ENCODE measurements at regions not wholly inside any gene's neighbourhood (a gene's known extent, or its start where the extent isn't known, plus 50 kb on each side); places are given as distances from the start of the nearest gene placed in this dataset.

DNA sequence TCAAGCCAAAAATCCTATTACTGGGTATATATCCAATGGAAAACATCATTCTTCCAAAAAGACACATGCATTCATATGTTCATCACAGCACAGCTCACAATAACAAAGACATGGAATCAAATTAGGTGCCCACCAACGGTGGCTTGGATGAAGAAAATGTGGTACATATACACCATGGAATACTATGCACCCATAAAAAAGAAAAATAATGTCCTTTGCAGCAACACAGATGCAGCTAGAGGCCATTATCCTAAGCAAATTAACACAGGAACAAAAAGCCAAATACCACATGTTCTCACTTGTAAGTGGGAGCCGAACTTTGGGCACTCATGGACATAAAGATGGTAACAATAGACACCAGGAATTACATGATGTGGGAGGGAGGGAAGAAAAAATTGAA lies 113.6 kb downstream of the MRPL39 start:
- TF ChIP-seq ZNF174 (tag by site-specific recombination; IDR thresholded peaks at IDR 0.05) (no peak), ZBTB7A (tag by site-specific recombination; IDR thresholded peaks at IDR 0.05; ENCODE audit: low read depth) (no peak), SALL2 (tag by site-specific recombination; IDR thresholded peaks at IDR 0.05; ENCODE audit: borderline replicate concordance) (no peak), GLI2 (tag by site-specific recombination; IDR thresholded peaks at IDR 0.05; ENCODE audit: borderline replicate concordance, low read depth) (no peak), ZNF138 (tag by site-specific recombination; IDR thresholded peaks at IDR 0.05; ENCODE audit: borderline replicate concordance) (no peak)
- TF ChIP-seq, protein P1, sequence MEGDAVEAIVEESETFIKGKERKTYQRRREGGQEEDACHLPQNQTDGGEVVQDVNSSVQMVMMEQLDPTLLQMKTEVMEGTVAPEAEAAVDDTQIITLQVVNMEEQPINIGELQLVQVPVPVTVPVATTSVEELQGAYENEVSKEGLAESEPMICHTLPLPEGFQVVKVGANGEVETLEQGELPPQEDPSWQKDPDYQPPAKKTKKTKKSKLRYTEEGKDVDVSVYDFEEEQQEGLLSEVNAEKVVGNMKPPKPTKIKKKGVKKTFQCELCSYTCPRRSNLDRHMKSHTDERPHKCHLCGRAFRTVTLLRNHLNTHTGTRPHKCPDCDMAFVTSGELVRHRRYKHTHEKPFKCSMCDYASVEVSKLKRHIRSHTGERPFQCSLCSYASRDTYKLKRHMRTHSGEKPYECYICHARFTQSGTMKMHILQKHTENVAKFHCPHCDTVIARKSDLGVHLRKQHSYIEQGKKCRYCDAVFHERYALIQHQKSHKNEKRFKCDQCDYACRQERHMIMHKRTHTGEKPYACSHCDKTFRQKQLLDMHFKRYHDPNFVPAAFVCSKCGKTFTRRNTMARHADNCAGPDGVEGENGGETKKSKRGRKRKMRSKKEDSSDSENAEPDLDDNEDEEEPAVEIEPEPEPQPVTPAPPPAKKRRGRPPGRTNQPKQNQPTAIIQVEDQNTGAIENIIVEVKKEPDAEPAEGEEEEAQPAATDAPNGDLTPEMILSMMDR (tag by site-specific recombination; IDR thresholded peaks at IDR 0.05) = no peak
- TF ChIP-seq, protein P2, sequence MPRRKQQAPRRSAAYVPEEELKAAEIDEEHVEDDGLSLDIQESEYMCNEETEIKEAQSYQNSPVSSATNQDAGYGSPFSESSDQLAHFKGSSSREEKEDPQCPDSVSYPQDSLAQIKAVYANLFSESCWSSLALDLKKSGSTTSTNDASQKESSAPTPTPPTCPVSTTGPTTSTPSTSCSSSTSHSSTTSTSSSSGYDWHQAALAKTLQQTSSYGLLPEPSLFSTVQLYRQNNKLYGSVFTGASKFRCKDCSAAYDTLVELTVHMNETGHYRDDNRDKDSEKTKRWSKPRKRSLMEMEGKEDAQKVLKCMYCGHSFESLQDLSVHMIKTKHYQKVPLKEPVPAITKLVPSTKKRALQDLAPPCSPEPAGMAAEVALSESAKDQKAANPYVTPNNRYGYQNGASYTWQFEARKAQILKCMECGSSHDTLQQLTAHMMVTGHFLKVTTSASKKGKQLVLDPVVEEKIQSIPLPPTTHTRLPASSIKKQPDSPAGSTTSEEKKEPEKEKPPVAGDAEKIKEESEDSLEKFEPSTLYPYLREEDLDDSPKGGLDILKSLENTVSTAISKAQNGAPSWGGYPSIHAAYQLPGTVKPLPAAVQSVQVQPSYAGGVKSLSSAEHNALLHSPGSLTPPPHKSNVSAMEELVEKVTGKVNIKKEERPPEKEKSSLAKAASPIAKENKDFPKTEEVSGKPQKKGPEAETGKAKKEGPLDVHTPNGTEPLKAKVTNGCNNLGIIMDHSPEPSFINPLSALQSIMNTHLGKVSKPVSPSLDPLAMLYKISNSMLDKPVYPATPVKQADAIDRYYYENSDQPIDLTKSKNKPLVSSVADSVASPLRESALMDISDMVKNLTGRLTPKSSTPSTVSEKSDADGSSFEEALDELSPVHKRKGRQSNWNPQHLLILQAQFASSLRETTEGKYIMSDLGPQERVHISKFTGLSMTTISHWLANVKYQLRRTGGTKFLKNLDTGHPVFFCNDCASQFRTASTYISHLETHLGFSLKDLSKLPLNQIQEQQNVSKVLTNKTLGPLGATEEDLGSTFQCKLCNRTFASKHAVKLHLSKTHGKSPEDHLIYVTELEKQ (tag by site-specific recombination; IDR thresholded peaks at IDR 0.05; ENCODE audit: borderline replicate concordance) = no peak
- TF ChIP-seq, protein P3, sequence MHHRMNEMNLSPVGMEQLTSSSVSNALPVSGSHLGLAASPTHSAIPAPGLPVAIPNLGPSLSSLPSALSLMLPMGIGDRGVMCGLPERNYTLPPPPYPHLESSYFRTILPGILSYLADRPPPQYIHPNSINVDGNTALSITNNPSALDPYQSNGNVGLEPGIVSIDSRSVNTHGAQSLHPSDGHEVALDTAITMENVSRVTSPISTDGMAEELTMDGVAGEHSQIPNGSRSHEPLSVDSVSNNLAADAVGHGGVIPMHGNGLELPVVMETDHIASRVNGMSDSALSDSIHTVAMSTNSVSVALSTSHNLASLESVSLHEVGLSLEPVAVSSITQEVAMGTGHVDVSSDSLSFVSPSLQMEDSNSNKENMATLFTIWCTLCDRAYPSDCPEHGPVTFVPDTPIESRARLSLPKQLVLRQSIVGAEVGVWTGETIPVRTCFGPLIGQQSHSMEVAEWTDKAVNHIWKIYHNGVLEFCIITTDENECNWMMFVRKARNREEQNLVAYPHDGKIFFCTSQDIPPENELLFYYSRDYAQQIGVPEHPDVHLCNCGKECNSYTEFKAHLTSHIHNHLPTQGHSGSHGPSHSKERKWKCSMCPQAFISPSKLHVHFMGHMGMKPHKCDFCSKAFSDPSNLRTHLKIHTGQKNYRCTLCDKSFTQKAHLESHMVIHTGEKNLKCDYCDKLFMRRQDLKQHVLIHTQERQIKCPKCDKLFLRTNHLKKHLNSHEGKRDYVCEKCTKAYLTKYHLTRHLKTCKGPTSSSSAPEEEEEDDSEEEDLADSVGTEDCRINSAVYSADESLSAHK (tag by site-specific recombination; IDR thresholded peaks at IDR 0.05) = no peak
- TF ChIP-seq, protein P4, sequence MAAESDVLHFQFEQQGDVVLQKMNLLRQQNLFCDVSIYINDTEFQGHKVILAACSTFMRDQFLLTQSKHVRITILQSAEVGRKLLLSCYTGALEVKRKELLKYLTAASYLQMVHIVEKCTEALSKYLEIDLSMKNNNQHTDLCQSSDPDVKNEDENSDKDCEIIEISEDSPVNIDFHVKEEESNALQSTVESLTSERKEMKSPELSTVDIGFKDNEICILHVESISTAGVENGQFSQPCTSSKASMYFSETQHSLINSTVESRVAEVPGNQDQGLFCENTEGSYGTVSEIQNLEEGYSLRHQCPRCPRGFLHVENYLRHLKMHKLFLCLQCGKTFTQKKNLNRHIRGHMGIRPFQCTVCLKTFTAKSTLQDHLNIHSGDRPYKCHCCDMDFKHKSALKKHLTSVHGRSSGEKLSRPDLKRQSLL (tag by site-specific recombination; IDR thresholded peaks at IDR 0.05) = no peak
- TF ChIP-seq, protein P5, sequence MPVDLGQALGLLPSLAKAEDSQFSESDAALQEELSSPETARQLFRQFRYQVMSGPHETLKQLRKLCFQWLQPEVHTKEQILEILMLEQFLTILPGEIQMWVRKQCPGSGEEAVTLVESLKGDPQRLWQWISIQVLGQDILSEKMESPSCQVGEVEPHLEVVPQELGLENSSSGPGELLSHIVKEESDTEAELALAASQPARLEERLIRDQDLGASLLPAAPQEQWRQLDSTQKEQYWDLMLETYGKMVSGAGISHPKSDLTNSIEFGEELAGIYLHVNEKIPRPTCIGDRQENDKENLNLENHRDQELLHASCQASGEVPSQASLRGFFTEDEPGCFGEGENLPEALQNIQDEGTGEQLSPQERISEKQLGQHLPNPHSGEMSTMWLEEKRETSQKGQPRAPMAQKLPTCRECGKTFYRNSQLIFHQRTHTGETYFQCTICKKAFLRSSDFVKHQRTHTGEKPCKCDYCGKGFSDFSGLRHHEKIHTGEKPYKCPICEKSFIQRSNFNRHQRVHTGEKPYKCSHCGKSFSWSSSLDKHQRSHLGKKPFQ (tag by site-specific recombination; IDR thresholded peaks at IDR 0.05) = no peak
- TF ChIP-seq, protein P6, sequence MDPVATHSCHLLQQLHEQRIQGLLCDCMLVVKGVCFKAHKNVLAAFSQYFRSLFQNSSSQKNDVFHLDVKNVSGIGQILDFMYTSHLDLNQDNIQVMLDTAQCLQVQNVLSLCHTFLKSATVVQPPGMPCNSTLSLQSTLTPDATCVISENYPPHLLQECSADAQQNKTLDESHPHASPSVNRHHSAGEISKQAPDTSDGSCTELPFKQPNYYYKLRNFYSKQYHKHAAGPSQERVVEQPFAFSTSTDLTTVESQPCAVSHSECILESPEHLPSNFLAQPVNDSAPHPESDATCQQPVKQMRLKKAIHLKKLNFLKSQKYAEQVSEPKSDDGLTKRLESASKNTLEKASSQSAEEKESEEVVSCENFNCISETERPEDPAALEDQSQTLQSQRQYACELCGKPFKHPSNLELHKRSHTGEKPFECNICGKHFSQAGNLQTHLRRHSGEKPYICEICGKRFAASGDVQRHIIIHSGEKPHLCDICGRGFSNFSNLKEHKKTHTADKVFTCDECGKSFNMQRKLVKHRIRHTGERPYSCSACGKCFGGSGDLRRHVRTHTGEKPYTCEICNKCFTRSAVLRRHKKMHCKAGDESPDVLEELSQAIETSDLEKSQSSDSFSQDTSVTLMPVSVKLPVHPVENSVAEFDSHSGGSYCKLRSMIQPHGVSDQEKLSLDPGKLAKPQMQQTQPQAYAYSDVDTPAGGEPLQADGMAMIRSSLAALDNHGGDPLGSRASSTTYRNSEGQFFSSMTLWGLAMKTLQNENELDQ (tag by site-specific recombination; IDR thresholded peaks at IDR 0.05; ENCODE audit: low read depth) = no peak
- TF ChIP-seq, protein P7, sequence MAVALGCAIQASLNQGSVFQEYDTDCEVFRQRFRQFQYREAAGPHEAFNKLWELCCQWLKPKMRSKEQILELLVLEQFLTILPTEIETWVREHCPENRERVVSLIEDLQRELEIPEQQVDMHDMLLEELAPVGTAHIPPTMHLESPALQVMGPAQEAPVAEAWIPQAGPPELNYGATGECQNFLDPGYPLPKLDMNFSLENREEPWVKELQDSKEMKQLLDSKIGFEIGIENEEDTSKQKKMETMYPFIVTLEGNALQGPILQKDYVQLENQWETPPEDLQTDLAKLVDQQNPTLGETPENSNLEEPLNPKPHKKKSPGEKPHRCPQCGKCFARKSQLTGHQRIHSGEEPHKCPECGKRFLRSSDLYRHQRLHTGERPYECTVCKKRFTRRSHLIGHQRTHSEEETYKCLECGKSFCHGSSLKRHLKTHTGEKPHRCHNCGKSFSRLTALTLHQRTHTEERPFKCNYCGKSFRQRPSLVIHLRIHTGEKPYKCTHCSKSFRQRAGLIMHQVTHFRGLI (tag by site-specific recombination; IDR thresholded peaks at IDR 0.05) = no peak
- TF ChIP-seq, protein P8, sequence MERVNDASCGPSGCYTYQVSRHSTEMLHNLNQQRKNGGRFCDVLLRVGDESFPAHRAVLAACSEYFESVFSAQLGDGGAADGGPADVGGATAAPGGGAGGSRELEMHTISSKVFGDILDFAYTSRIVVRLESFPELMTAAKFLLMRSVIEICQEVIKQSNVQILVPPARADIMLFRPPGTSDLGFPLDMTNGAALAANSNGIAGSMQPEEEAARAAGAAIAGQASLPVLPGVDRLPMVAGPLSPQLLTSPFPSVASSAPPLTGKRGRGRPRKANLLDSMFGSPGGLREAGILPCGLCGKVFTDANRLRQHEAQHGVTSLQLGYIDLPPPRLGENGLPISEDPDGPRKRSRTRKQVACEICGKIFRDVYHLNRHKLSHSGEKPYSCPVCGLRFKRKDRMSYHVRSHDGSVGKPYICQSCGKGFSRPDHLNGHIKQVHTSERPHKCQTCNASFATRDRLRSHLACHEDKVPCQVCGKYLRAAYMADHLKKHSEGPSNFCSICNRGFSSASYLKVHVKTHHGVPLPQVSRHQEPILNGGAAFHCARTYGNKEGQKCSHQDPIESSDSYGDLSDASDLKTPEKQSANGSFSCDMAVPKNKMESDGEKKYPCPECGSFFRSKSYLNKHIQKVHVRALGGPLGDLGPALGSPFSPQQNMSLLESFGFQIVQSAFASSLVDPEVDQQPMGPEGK (tag by site-specific recombination; IDR thresholded peaks at IDR 0.05) = no peak
- TF ChIP-seq, protein P9, sequence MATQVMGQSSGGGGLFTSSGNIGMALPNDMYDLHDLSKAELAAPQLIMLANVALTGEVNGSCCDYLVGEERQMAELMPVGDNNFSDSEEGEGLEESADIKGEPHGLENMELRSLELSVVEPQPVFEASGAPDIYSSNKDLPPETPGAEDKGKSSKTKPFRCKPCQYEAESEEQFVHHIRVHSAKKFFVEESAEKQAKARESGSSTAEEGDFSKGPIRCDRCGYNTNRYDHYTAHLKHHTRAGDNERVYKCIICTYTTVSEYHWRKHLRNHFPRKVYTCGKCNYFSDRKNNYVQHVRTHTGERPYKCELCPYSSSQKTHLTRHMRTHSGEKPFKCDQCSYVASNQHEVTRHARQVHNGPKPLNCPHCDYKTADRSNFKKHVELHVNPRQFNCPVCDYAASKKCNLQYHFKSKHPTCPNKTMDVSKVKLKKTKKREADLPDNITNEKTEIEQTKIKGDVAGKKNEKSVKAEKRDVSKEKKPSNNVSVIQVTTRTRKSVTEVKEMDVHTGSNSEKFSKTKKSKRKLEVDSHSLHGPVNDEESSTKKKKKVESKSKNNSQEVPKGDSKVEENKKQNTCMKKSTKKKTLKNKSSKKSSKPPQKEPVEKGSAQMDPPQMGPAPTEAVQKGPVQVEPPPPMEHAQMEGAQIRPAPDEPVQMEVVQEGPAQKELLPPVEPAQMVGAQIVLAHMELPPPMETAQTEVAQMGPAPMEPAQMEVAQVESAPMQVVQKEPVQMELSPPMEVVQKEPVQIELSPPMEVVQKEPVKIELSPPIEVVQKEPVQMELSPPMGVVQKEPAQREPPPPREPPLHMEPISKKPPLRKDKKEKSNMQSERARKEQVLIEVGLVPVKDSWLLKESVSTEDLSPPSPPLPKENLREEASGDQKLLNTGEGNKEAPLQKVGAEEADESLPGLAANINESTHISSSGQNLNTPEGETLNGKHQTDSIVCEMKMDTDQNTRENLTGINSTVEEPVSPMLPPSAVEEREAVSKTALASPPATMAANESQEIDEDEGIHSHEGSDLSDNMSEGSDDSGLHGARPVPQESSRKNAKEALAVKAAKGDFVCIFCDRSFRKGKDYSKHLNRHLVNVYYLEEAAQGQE (tag by site-specific recombination; IDR thresholded peaks at IDR 0.05) = no peak

Data from HEK293 (cell line).